ENCODE measurements at regions not wholly inside any gene's neighbourhood (a gene's known extent, or its start where the extent isn't known, plus 50 kb on each side); places are given as distances from the start of the nearest gene placed in this dataset.

GRCh38 chr2:8514796-8515758 lies 166.8 kb upstream of the ID2 start:
- Histone ChIP-seq H3F3A (ENCODE audit: insufficient read depth, low read length, poor library complexity, severe bottlenecking) (no peaks in the 10 kb centered on the region), H3K9ac (ENCODE audit: low read length) (no peak overlapping the region), H3K27me3 (ENCODE audit: insufficient read depth, low read depth, low read length) (no peaks in the 10 kb centered on the region), H3K4me2 (ENCODE audit: low read length) (no peak overlapping the region), H3K9me3 (ENCODE audit: low read length) (no peaks in the 10 kb centered on the region), H3K9me2 (ENCODE audit: insufficient read depth, low read length) (no peaks in the 10 kb centered on the region), H2AFZ (ENCODE audit: low read depth, low read length) (no peak overlapping the region), H3K79me2 (replicated peaks; ENCODE audit: insufficient read depth, low read length) (no peaks in the 10 kb centered on the region), H3K27ac (ENCODE audit: low read length) (no peak overlapping the region), H4K20me1 (ENCODE audit: insufficient read depth) (no peaks in the 10 kb centered on the region), H3K36me3 (ENCODE audit: insufficient read depth, low read length) (no peaks in the 10 kb centered on the region), H3K4me3 (ENCODE audit: low read length) (no peak overlapping the region)
- TF ChIP-seq EP300 (conservative IDR thresholded peaks at IDR 0.05; ENCODE audit: poor library complexity, severe bottlenecking) (no peak), RAD21 (conservative IDR thresholded peaks at IDR 0.05) (no peak), POLR2AphosphoS5 (IDR thresholded peaks at IDR 0.05) (no peak), CTCF (IDR thresholded peaks at IDR 0.05; ENCODE audit: poor library complexity, severe bottlenecking) (no peak), REST (IDR thresholded peaks at IDR 0.05; ENCODE audit: borderline replicate concordance) (no peak), EZH2 (IDR thresholded peaks at IDR 0.05; ENCODE audit: borderline replicate concordance, insufficient read depth, low read length, poor library complexity, severe bottlenecking) (no peak)

GRCh38 chr2:8515864-8516533 lies 165.9 kb upstream of the ID2 start:
- no peak for TF ChIP-seq RAD21 (conservative IDR thresholded peaks at IDR 0.05)
- no peak for TF ChIP-seq EP300 (conservative IDR thresholded peaks at IDR 0.05; ENCODE audit: poor library complexity, severe bottlenecking)
- TF ChIP-seq CTCF (IDR thresholded peaks at IDR 0.05; ENCODE audit: poor library complexity, severe bottlenecking), result no peak
- TF ChIP-seq SMC3 (conservative IDR thresholded peaks at IDR 0.05; ENCODE audit: poor library complexity), result no peak
- TF ChIP-seq TAF1 (IDR thresholded peaks at IDR 0.05; ENCODE audit: low read depth), result no peak
- TF ChIP-seq MXI1 (conservative IDR thresholded peaks at IDR 0.05; ENCODE audit: poor library complexity, severe bottlenecking), result no peak
- no peak for TF ChIP-seq REST (IDR thresholded peaks at IDR 0.05; ENCODE audit: borderline replicate concordance)
- no peak for TF ChIP-seq EZH2 (IDR thresholded peaks at IDR 0.05; ENCODE audit: borderline replicate concordance, insufficient read depth, low read length, poor library complexity, severe bottlenecking)
- no peak for TF ChIP-seq POLR2AphosphoS5 (IDR thresholded peaks at IDR 0.05)
- no peak overlapping the region for H2AFZ ChIP-seq (ENCODE audit: low read depth, low read length)
- H3K79me2 ChIP-seq (replicated peaks; ENCODE audit: insufficient read depth, low read length), result no peaks in the 10 kb centered on the region
- H3K9me3 ChIP-seq (ENCODE audit: low read length), result no peaks in the 10 kb centered on the region
- H4K20me1 ChIP-seq (ENCODE audit: insufficient read depth), result no peaks in the 10 kb centered on the region
- H3K27me3 ChIP-seq (ENCODE audit: insufficient read depth, low read depth, low read length), result no peaks in the 10 kb centered on the region
- H3K9me2 ChIP-seq (ENCODE audit: insufficient read depth, low read length), result no peaks in the 10 kb centered on the region
- no peak overlapping the region for H3K4me2 ChIP-seq (ENCODE audit: low read length)
- no peak overlapping the region for H3K4me3 ChIP-seq (ENCODE audit: low read length)
- no peak overlapping the region for H3K9ac ChIP-seq (ENCODE audit: low read length)
- no peak overlapping the region for H3K27ac ChIP-seq (ENCODE audit: low read length)
- H3K36me3 ChIP-seq (ENCODE audit: insufficient read depth, low read length), result no peaks in the 10 kb centered on the region
- H3F3A ChIP-seq (ENCODE audit: insufficient read depth, low read length, poor library complexity, severe bottlenecking), result no peaks in the 10 kb centered on the region

All from neural cell (in vitro differentiated cells).